OCI-LY7 (cell line): ENCODE measurements at regions not wholly inside any gene's neighbourhood (a gene's known extent, or its start where the extent isn't known, plus 50 kb on each side); places are given as distances from the start of the nearest gene placed in this dataset.

ENCODE experiments used
- BruUV-seq: library from RNA; stranded (reverse); fragments of 400-500 nt; replicated peaks from 2 replicates; lab custom pipeline; 2021; lab: Mats Ljungman, UMichigan
- CTCF ChIA-PET: fragments of 300-600 bp; sonication (Branson Sonifier 250); formaldehyde crosslinking; loops from one replicate; lab custom pipeline; 2022; ENCODE audit warnings: antibody characterized with exemption; ENCODE audit not compliant: unreplicated experiment; lab: Charles Lee
- POLR2A ChIA-PET: fragments of 300-600 bp; sonication (Branson Sonifier 250); formaldehyde crosslinking; loops from one replicate; lab custom pipeline; 2022; ENCODE audit warnings: antibody characterized with exemption; lab: Charles Lee
- DNase-seq: peaks from one replicate; pipeline ENCODE4 v3.0.0-alpha.2; 2015; ENCODE audit warnings: low spot score
- H2AFZ ChIP-seq: fragments of 200-600 bp; sonication (generic), shearing (Covaris generic); 2 replicates; pipeline ENCODE4 v1.6.1; 2014; ENCODE audit warnings: mild to moderate bottlenecking, antibody characterized with exemption, low read length, moderate library complexity
- H3K27ac ChIP-seq: fragments of 200-600 bp; sonication (generic); 2 replicates; pipeline ENCODE4 v1.5.1; 2014; ENCODE audit warnings: mixed run types, low read depth, mild to moderate bottlenecking, moderate library complexity, low read length, inconsistent platforms; ENCODE audit not compliant: poor library complexity, severe bottlenecking
- H3K36me3 ChIP-seq: fragments of 200-600 bp; sonication (generic); 2 replicates; pipeline ENCODE4 v1.6.1; 2014; ENCODE audit warnings: mild to moderate bottlenecking, antibody characterized with exemption, low read length, moderate library complexity, mixed read lengths; ENCODE audit not compliant: insufficient read depth
- H3K4me1 ChIP-seq: fragments of 200-600 bp; sonication (generic); 2 replicates; pipeline ENCODE4 v1.5.1; 2014; ENCODE audit warnings: mild to moderate bottlenecking, low read length; ENCODE audit not compliant: insufficient read depth, poor library complexity, severe bottlenecking
- H3K4me2 ChIP-seq: fragments of 200-600 bp; sonication (generic); 2 replicates; pipeline ENCODE4 v1.6.1; 2014; ENCODE audit warnings: mild to moderate bottlenecking, low read length
- H3K4me3 ChIP-seq: fragments of 200-600 bp; sonication (generic); 2 replicates; pipeline ENCODE4 v1.5.1; 2014; ENCODE audit warnings: mild to moderate bottlenecking, low read depth, low read length; ENCODE audit not compliant: poor library complexity, severe bottlenecking
- H3K79me2 ChIP-seq: fragments of 200-600 bp; sonication (generic); 2 replicates; pipeline ENCODE4 v1.6.1; 2016; ENCODE audit warnings: low read depth, mild to moderate bottlenecking, low read length, moderate library complexity, mixed read lengths; ENCODE audit not compliant: insufficient read depth
- H3K9me2 ChIP-seq: fragments of 200-600 bp; sonication (generic); 2 replicates; pipeline ENCODE4 v1.6.1; 2016; ENCODE audit warnings: mild to moderate bottlenecking, low read length, mixed read lengths; ENCODE audit not compliant: insufficient read depth
- H3K9me3 ChIP-seq: fragments of 200-600 bp; sonication (generic); 2 replicates; pipeline ENCODE4 v1.6.1; 2014; ENCODE audit warnings: mild to moderate bottlenecking, mixed run types, low read length, mixed read lengths
- H4K20me1 ChIP-seq: fragments of 200-600 bp; sonication (generic); 2 replicates; pipeline ENCODE4 v1.6.1; 2014; ENCODE audit warnings: mild to moderate bottlenecking, antibody characterized with exemption, low read length, moderate library complexity, mixed read lengths; ENCODE audit not compliant: insufficient read depth
- CTCF ChIP-seq: fragments of 200-600 bp; sonication (generic); conservative IDR thresholded peaks from 2 replicates; pipeline ENCODE4 v1.5.1; 2014; ENCODE audit warnings: mild to moderate bottlenecking, antibody characterized with exemption, low read length, moderate library complexity, mixed read lengths
- EZH2phosphoT487 ChIP-seq: fragments of 200-600 bp; sonication (generic); IDR thresholded peaks from 2 replicates; pipeline ENCODE4 v1.6.1; 2018; ENCODE audit warnings: low read depth, borderline replicate concordance, mild to moderate bottlenecking, mixed run types, antibody characterized with exemption, low read length, moderate library complexity, mixed read lengths
- intact Hi-C: fragments of 100-400 bp; cut with micrococcal nuclease; formaldehyde crosslinking; loops from one replicate; pipeline ENCODE4 v1.10.0; 2022; ENCODE audit not compliant: unreplicated experiment

- H2AFZ ChIP-seq: no peak overlapping the region
- no peak overlapping the region for H3K4me3 ChIP-seq
- no peaks in the 10 kb centered on the region for H3K9me3 ChIP-seq
- no peaks in the 10 kb centered on the region for H3K36me3 ChIP-seq
- TF ChIP-seq CTCF: no peak
- TF ChIP-seq EZH2phosphoT487: no peak
- intact Hi-C loops: no loop called here
- no peak overlapping the region for H3K27ac ChIP-seq
- BruUV-seq: no TSS peak
- no peak for DNase-seq
- H4K20me1 ChIP-seq: no peaks in the 10 kb centered on the region
- no peaks in the 10 kb centered on the region for H3K9me2 ChIP-seq
- no peaks in the 10 kb centered on the region for H3K4me1 ChIP-seq
- POLR2A ChIA-PET: no interaction called here
- CTCF ChIA-PET: no interaction called here
- H3K79me2 ChIP-seq: no peaks in the 10 kb centered on the region
- H3K4me2 ChIP-seq: no peak overlapping the region
These were observed 509.7 kb downstream of the PSAT1 start for GRCh38 chr9:78806492-78807160.

GRCh38 chr9:78807286-78807685, 510.4 kb downstream of the PSAT1 start:
- ChIA-PET POLR2A (no interaction called here), CTCF (no interaction called here)
- no peak for TF ChIP-seq CTCF
- no peak for TF ChIP-seq EZH2phosphoT487
- H3K9me2 ChIP-seq: no peaks in the 10 kb centered on the region
- H3K79me2 ChIP-seq: no peaks in the 10 kb centered on the region
- H3K4me2 ChIP-seq: no peak overlapping the region
- H3K27ac ChIP-seq: no peak overlapping the region
- DNase-seq: no peak
- no peaks in the 10 kb centered on the region for H4K20me1 ChIP-seq
- no peak overlapping the region for H2AFZ ChIP-seq
- H3K36me3 ChIP-seq: no peaks in the 10 kb centered on the region
- H3K4me1 ChIP-seq: no peaks in the 10 kb centered on the region
- intact Hi-C loops: no loop called here
- no TSS peak for BruUV-seq
- no peak overlapping the region for H3K4me3 ChIP-seq
- no peaks in the 10 kb centered on the region for H3K9me3 ChIP-seq

GRCh38 chr9:78808048-78808447, 511.1 kb downstream of the PSAT1 start:
- H3K27ac ChIP-seq: no peak overlapping the region
- DNase-seq: no peak
- H3K79me2 ChIP-seq: no peaks in the 10 kb centered on the region
- H3K4me3 ChIP-seq: no peak overlapping the region
- no peaks in the 10 kb centered on the region for H3K9me2 ChIP-seq
- H3K36me3 ChIP-seq: no peaks in the 10 kb centered on the region
- no peaks in the 10 kb centered on the region for H4K20me1 ChIP-seq
- H3K4me2 ChIP-seq: no peak overlapping the region
- no TSS peak for BruUV-seq
- ChIA-PET POLR2A (no interaction called here), CTCF (no interaction called here)
- intact Hi-C loops: no loop called here
- no peaks in the 10 kb centered on the region for H3K4me1 ChIP-seq
- TF ChIP-seq EZH2phosphoT487 (no peak), CTCF (no peak)
- H3K9me3 ChIP-seq: no peaks in the 10 kb centered on the region
- no peak overlapping the region for H2AFZ ChIP-seq
